ENCODE measurements at regions not wholly inside any gene's neighbourhood (a gene's known extent, or its start where the extent isn't known, plus 50 kb on each side); places are given as distances from the start of the nearest gene placed in this dataset.

GRCh38 chr18:71678144-71678543 is 866.0 kb downstream of the CBLN2 start:
- no peaks in the 10 kb centered on the region for H3K4me1 ChIP-seq (ENCODE audit: insufficient read depth, poor library complexity, severe bottlenecking)
- no peak for DNase-seq (ENCODE audit: low spot score)
- no peaks in the 10 kb centered on the region for H3K36me3 ChIP-seq (ENCODE audit: low read depth)
- H3K27ac ChIP-seq (ENCODE audit: poor library complexity, severe bottlenecking): no peak overlapping the region
- H3K27me3 ChIP-seq (ENCODE audit: insufficient read depth, poor library complexity, severe bottlenecking): no peaks in the 10 kb centered on the region
- ATAC-seq (ENCODE audit: low read depth): no peak
- H3K9me3 ChIP-seq (ENCODE audit: severe bottlenecking): no peaks in the 10 kb centered on the region
- TF ChIP-seq CTCF (IDR thresholded peaks at IDR 0.05; ENCODE audit: poor library complexity, severe bottlenecking): no peak
- no peak overlapping the region for H3K4me3 ChIP-seq (ENCODE audit: severe bottlenecking)

GRCh38 chr18:71673954-71674353 is 870.2 kb downstream of the CBLN2 start:
- ATAC-seq (ENCODE audit: low read depth) (no peak), DNase-seq (ENCODE audit: low spot score) (no peak)
- Histone ChIP-seq H3K27me3 (ENCODE audit: insufficient read depth, poor library complexity, severe bottlenecking) (no peaks in the 10 kb centered on the region), H3K4me3 (ENCODE audit: severe bottlenecking) (no peak overlapping the region), H3K9me3 (ENCODE audit: severe bottlenecking) (no peaks in the 10 kb centered on the region), H3K36me3 (ENCODE audit: low read depth) (no peaks in the 10 kb centered on the region), H3K27ac (ENCODE audit: poor library complexity, severe bottlenecking) (no peak overlapping the region), H3K4me1 (ENCODE audit: insufficient read depth, poor library complexity, severe bottlenecking) (no peaks in the 10 kb centered on the region)
- TF ChIP-seq CTCF (IDR thresholded peaks at IDR 0.05; ENCODE audit: poor library complexity, severe bottlenecking): no peak

- Histone ChIP-seq H3K4me3 (ENCODE audit: severe bottlenecking) (no peak overlapping the region), H3K36me3 (ENCODE audit: low read depth) (no peaks in the 10 kb centered on the region), H3K9me3 (ENCODE audit: severe bottlenecking) (no peaks in the 10 kb centered on the region), H3K27me3 (ENCODE audit: insufficient read depth, poor library complexity, severe bottlenecking) (no peaks in the 10 kb centered on the region), H3K27ac (ENCODE audit: poor library complexity, severe bottlenecking) (no peak overlapping the region), H3K4me1 (ENCODE audit: insufficient read depth, poor library complexity, severe bottlenecking) (no peaks in the 10 kb centered on the region)
- DNase-seq (ENCODE audit: low spot score): no peak
- no peak for TF ChIP-seq CTCF (IDR thresholded peaks at IDR 0.05; ENCODE audit: poor library complexity, severe bottlenecking)
- ATAC-seq (ENCODE audit: low read depth): no peak
These were observed 870.6 kb downstream of the CBLN2 start for GRCh38 chr18:71673498-71673897.

GRCh38 chr18:71666481-71666880 is 877.7 kb downstream of the CBLN2 start:
- no peak for DNase-seq (ENCODE audit: low spot score)

GRCh38 chr18:71665131-71665530 is 879.0 kb downstream of the CBLN2 start:
- H3K9me3 ChIP-seq (ENCODE audit: severe bottlenecking): no peaks in the 10 kb centered on the region
- no peaks in the 10 kb centered on the region for H3K27me3 ChIP-seq (ENCODE audit: insufficient read depth, poor library complexity, severe bottlenecking)
- no peak overlapping the region for H3K4me3 ChIP-seq (ENCODE audit: severe bottlenecking)
- no peaks in the 10 kb centered on the region for H3K4me1 ChIP-seq (ENCODE audit: insufficient read depth, poor library complexity, severe bottlenecking)
- no peak for DNase-seq (ENCODE audit: low spot score)
- H3K36me3 ChIP-seq (ENCODE audit: low read depth): no peaks in the 10 kb centered on the region
- no peak overlapping the region for H3K27ac ChIP-seq (ENCODE audit: poor library complexity, severe bottlenecking)
- no peak for ATAC-seq (ENCODE audit: low read depth)
- no peak for TF ChIP-seq CTCF (IDR thresholded peaks at IDR 0.05; ENCODE audit: poor library complexity, severe bottlenecking)

More at GRCh38 chr18:71666481-71666880, 877.7 kb downstream of the CBLN2 start:
- H3K4me1 ChIP-seq (ENCODE audit: insufficient read depth, poor library complexity, severe bottlenecking): no peaks in the 10 kb centered on the region
- H3K27me3 ChIP-seq (ENCODE audit: insufficient read depth, poor library complexity, severe bottlenecking): no peaks in the 10 kb centered on the region
- no peak for TF ChIP-seq CTCF (IDR thresholded peaks at IDR 0.05; ENCODE audit: poor library complexity, severe bottlenecking)
- no peak overlapping the region for H3K27ac ChIP-seq (ENCODE audit: poor library complexity, severe bottlenecking)
- no peak overlapping the region for H3K4me3 ChIP-seq (ENCODE audit: severe bottlenecking)
- H3K36me3 ChIP-seq (ENCODE audit: low read depth): no peaks in the 10 kb centered on the region
- no peaks in the 10 kb centered on the region for H3K9me3 ChIP-seq (ENCODE audit: severe bottlenecking)
- ATAC-seq (ENCODE audit: low read depth): no peak
